Nephron progenitor cell (in vitro differentiated cells): ENCODE measurements at regions not wholly inside any gene's neighbourhood (a gene's known extent, or its start where the extent isn't known, plus 50 kb on each side); places are given as distances from the start of the nearest gene placed in this dataset.
"Not testable (repeated sequence)": the region's sequence is repeated elsewhere in the genome, so short reads cannot be mapped to it uniquely, and the experiment has no call there.

Experiments
- DNase-seq: peaks from one replicate; pipeline ENCODE4 v3.0.0; 2021
- H3K27ac Mint-ChIP-seq: 2 replicates; pipeline ENCODE4 v1.8.0; 2021; ENCODE audit warnings: mild to moderate bottlenecking, moderate library complexity, mixed read lengths
- H3K27me3 Mint-ChIP-seq: 2 replicates; pipeline ENCODE4 v1.8.0; 2021; ENCODE audit warnings: mild to moderate bottlenecking, low read depth, mixed read lengths; ENCODE audit not compliant: poor library complexity
- H3K36me3 Mint-ChIP-seq: 2 replicates; pipeline ENCODE4 v1.8.0; 2021; ENCODE audit warnings: low read depth, mixed read lengths
- H3K4me1 Mint-ChIP-seq: 2 replicates; pipeline ENCODE4 v1.8.0; 2021; ENCODE audit warnings: mixed read lengths
- H3K4me3 Mint-ChIP-seq: 2 replicates; pipeline ENCODE4 v1.8.0; 2021; ENCODE audit warnings: mild to moderate bottlenecking, moderate library complexity, mixed read lengths
- H3K9me3 Mint-ChIP-seq: 2 replicates; pipeline ENCODE4 v1.8.0; 2021; ENCODE audit warnings: mild to moderate bottlenecking, moderate library complexity, mixed read lengths
- CTCF ChIP-seq: fragments of 200-600 bp; sonication (generic); IDR thresholded peaks from 2 replicates; pipeline ENCODE4 v1.5.0; 2021; ENCODE audit warnings: antibody characterized with exemption

- H3K4me3 Mint-ChIP-seq, H3K27me3 Mint-ChIP-seq, H3K9me3 Mint-ChIP-seq, H3K36me3 Mint-ChIP-seq, H3K4me1 Mint-ChIP-seq, DNase-seq, H3K27ac Mint-ChIP-seq: not testable (repeated sequence)
Measured at GRCh38 chr1:224028802-224029201, 85.1 kb upstream of the FBXO28 start.

- H3K4me3 Mint-ChIP-seq, H3K4me1 Mint-ChIP-seq, H3K27ac Mint-ChIP-seq, H3K9me3 Mint-ChIP-seq, H3K27me3 Mint-ChIP-seq, DNase-seq, H3K36me3 Mint-ChIP-seq: not testable (repeated sequence)
Measured at GRCh38 chr1:224023122-224023521, 90.8 kb upstream of the FBXO28 start.

GRCh38 chr1:224022249-224022970, 91.5 kb upstream of the FBXO28 start:
- not testable (repeated sequence) for DNase-seq, H3K36me3 Mint-ChIP-seq, H3K9me3 Mint-ChIP-seq, H3K27ac Mint-ChIP-seq, H3K4me3 Mint-ChIP-seq, H3K27me3 Mint-ChIP-seq, H3K4me1 Mint-ChIP-seq

GRCh38 chr1:224019866-224020265, 94.0 kb upstream of the FBXO28 start:
- not testable (repeated sequence) for H3K27ac Mint-ChIP-seq, H3K36me3 Mint-ChIP-seq, H3K4me3 Mint-ChIP-seq, H3K9me3 Mint-ChIP-seq, DNase-seq, H3K27me3 Mint-ChIP-seq, H3K4me1 Mint-ChIP-seq

GRCh38 chr1:224015782-224016181, 98.1 kb upstream of the FBXO28 start:
- not testable (repeated sequence) for H3K4me1 Mint-ChIP-seq, H3K4me3 Mint-ChIP-seq, H3K9me3 Mint-ChIP-seq, DNase-seq, H3K27me3 Mint-ChIP-seq, H3K27ac Mint-ChIP-seq, H3K36me3 Mint-ChIP-seq

GRCh38 chr1:224014330-224014649, 99.6 kb upstream of the FBXO28 start:
- no peak for TF ChIP-seq CTCF
- Mint-ChIP-seq H3K36me3 (peaks cover 13% of the 10 kb centered on the region), H3K4me1 (no peaks in the 10 kb centered on the region), H3K27me3 (peaks cover 3% of the 10 kb centered on the region), H3K27ac (no peak overlapping the region), H3K9me3 (peaks cover 11% of the 10 kb centered on the region), H3K4me3 (no peak overlapping the region)
- no peak for DNase-seq

GRCh38 chr1:224013626-224014329, 100.1 kb upstream of the FBXO28 start:
- Mint-ChIP-seq H3K36me3 (peaks cover 17% of the 10 kb centered on the region), H3K9me3 (peaks cover 13% of the 10 kb centered on the region)
- not testable (repeated sequence) for H3K4me1 Mint-ChIP-seq, H3K4me3 Mint-ChIP-seq, DNase-seq, H3K27ac Mint-ChIP-seq, H3K27me3 Mint-ChIP-seq

- not testable (repeated sequence) for DNase-seq, H3K27me3 Mint-ChIP-seq, H3K27ac Mint-ChIP-seq, H3K4me1 Mint-ChIP-seq, H3K4me3 Mint-ChIP-seq
- Mint-ChIP-seq H3K36me3 (peaks cover 21% of the 10 kb centered on the region), H3K9me3 (peaks cover 21% of the 10 kb centered on the region)
Measured at GRCh38 chr1:224012807-224013434, 101.0 kb upstream of the FBXO28 start.

- H3K4me3 Mint-ChIP-seq, H3K27ac Mint-ChIP-seq, H3K27me3 Mint-ChIP-seq, DNase-seq, H3K4me1 Mint-ChIP-seq: not testable (repeated sequence)
- Mint-ChIP-seq H3K9me3 (peaks cover 23% of the 10 kb centered on the region), H3K36me3 (peaks cover 23% of the 10 kb centered on the region)
Measured at GRCh38 chr1:224012162-224012561, 101.7 kb upstream of the FBXO28 start.

GRCh38 chr1:224011751-224012150, 102.2 kb upstream of the FBXO28 start:
- H3K4me1 Mint-ChIP-seq, H3K27ac Mint-ChIP-seq, H3K27me3 Mint-ChIP-seq, H3K4me3 Mint-ChIP-seq, DNase-seq: not testable (repeated sequence)
- peaks cover 23% of the 10 kb centered on the region for H3K9me3 Mint-ChIP-seq
- H3K36me3 Mint-ChIP-seq: peaks cover 27% of the 10 kb centered on the region

- not testable (repeated sequence) for H3K27ac Mint-ChIP-seq, H3K27me3 Mint-ChIP-seq, DNase-seq, H3K4me3 Mint-ChIP-seq, H3K4me1 Mint-ChIP-seq
- H3K36me3 Mint-ChIP-seq: peaks cover 32% of the 10 kb centered on the region
- H3K9me3 Mint-ChIP-seq: peaks cover 26% of the 10 kb centered on the region
Measured at GRCh38 chr1:224011153-224011552, 102.8 kb upstream of the FBXO28 start.

GRCh38 chr1:224005973-224006372, 107.9 kb upstream of the FBXO28 start:
- Mint-ChIP-seq H3K36me3 (peaks cover 51% of the 10 kb centered on the region), H3K9me3 (peaks cover 34% of the 10 kb centered on the region)
- H3K4me3 Mint-ChIP-seq, DNase-seq, H3K27me3 Mint-ChIP-seq, H3K4me1 Mint-ChIP-seq, H3K27ac Mint-ChIP-seq: not testable (repeated sequence)
